GM19351 (cell line): ENCODE measurements at regions not wholly inside any gene's neighbourhood (a gene's known extent, or its start where the extent isn't known, plus 50 kb on each side); places are given as distances from the start of the nearest gene placed in this dataset.
A peak's percentile ranks its signal among the peaks of the same experiment; 100 is the strongest.

Source experiments
- ATAC-seq: cut with Tn5 transposase; IDR thresholded peaks from one replicate; pipeline ENCODE4 v1.9.1; 2021; ENCODE audit warnings: mild to moderate bottlenecking, moderate library complexity; ENCODE audit not compliant: unreplicated experiment

DNA sequence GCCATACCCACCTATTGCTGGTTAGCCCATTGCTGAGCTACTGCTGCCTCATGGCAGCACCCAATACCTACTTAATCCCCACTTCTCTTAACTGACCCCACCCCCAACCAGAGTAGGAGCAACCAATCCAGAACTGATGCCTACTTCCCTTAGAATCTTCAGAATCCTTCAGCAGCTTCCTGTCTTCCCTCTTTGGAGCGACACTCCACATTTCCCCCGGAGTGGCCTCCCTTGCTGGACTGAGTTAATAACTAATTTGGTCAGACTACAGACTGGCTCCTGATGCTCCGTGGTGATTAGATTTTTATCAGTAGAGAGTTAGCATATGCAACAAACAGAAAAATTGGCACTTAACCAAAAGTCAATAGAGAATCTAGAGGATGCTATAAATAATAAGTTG is 51.2 kb upstream of the UBR2 start:
- ATAC-seq: no peak

DNA sequence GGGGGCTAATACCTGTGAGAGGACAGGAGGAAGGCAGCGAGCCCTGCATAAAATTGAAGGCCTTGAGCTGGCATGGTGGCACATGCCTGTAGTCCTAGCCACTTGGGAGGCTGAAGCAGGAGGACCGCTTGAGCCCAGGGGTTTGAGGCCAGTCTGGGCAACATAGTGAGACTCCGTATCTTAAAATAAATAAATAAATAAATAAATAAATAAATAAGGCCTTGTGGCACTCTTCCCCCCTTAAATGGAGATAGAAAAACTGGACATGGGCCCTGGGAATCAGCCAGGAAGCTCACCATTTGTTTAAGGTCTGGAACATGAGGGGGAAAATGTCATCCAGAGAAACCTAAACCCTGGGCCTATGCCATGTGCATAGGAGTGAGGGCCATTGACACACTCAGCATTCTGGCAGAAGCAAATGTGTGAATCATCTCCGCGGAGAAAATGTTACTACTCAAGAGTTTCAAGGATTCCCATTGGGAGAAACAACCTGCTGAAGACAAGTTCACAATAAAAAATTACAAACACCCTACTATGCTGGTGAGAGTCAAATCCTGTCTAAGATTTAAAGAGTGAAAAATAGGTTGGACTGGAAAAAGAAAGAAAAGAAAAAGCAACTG is 51.9 kb upstream of the UBR2 start:
- no peak for ATAC-seq

DNA sequence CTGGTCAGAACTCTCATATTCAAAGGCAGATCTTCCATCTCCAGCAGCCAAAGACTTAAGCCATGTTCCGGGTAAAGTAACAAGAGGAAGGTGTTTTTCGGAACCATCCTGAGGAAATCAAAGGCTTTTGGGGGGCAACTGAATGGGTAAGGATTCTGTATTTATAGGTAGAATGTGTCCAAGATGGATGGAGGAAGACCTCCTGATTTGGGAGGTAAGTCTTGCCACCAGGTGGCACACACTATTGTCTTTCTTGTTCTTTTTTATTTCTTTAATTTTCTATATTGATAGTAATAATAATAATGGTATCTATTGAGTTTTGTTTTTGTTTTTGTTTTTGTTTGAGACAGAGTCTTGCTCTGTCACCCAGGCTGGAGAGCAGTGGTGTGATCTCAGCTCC is 53.0 kb upstream of the UBR2 start:
- ATAC-seq: no peak

DNA sequence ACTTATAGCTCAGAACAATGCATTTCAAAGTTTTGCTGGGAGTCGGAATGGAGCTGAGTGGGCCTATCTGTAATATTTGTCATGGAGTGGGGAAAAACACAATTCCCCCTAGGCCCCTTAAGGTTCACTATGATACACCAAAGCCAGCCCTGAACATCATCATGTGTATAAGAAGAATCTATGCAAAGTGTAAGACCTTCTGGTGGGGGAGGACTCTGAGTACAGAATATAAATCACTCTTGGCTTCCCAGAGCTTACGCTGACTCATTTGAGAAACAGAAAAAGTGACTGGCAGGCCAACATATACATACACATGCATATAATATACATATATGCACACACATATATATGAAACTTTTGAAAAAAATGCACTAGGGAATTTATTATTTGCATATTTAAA is 54.1 kb upstream of the UBR2 start:
- ATAC-seq: no peak

DNA sequence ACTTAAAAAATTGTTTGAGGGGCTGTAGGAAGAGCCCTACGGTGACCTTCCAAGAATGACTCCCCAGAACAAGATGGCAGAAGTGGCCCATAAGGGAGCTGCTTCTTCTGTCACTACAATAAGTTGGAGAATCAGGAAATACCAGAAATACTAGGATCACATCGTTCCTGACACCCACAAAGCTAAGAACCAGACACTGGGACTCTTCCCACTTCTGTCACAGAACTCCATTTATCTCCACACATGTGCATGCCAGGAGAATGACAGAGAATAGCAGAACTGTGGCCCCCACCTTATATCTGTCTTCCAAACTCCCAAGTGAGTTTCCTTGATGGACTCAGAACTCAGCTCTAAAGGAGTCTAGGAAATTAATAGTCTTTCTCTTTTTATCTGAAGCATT is 54.6 kb upstream of the UBR2 start:
- no peak for ATAC-seq

DNA sequence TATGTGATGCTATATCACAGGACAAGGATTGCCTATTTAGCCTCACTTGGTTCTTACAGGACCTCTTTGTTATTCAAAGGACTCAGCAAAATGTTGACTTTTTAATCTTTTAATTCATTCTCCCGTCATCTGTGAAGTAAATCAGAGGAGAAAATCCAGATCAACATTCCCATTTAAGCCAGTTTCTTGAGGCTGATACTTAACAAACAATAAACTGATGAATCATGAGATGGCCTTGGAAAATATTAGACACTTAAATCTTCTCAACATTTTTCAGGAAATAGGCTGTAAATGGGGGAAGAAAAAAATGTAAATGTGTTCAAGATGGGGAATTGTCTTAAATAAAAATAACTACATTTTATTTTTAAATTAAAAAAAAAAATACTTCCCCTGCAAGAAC is 55.9 kb upstream of the UBR2 start:
- no peak for ATAC-seq

DNA sequence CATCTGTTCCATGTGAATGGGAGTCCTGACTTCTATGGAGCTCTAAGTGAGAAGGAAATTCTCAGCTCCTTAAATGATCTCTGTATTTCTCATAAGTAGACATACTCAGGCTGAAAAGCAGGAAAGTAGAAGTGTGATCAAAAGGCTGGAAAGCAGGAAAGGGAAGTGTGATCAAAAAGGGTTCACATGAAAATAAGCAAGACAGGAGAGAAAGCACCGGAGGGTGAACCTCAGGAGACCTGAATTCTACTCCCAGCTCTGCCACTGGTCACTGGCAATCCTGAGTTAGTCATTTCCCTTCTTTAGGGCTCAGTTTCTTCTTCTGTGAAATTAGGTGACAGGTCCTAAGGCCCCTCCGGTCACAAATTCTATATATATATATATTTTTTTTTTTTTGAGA is 55.5 kb upstream of the TRERF1 start:
- ATAC-seq: no peak

DNA sequence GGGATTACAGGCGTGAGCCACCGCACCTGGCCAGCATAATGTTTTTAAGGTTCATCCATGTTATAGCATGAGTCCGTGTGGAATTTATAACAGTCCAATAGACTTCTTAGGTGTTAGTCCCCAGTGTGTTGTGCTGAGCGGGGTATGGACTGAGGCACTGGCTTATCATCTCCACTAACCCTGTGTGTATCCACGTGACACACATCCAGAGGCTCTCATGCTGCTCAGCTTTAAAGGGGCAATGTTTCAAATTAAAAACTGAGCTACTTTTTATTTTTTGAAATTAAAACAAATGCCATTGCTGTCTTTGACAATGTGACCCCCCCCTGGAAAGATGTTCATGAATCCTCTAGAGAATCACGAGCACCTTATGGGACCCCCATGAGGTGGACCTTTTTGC is 54.3 kb upstream of the TRERF1 start:
- ATAC-seq: no peak

DNA sequence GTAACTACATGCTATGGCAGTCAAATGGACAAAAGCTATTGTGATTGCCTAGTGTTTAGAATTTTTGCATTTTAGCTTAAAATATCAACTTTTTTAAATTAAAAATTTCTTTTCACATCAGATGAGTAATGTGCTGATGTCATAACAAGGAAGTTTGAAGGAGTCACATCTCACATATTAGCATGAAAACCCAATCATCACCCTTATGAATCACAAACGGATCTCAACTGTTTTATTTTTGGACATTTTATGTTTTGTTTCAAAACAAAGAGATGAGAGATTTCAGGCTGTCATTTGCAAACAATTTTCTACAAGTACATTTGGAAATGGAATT is 53.6 kb upstream of the TRERF1 start:
- peak; percentile 33 for ATAC-seq

DNA sequence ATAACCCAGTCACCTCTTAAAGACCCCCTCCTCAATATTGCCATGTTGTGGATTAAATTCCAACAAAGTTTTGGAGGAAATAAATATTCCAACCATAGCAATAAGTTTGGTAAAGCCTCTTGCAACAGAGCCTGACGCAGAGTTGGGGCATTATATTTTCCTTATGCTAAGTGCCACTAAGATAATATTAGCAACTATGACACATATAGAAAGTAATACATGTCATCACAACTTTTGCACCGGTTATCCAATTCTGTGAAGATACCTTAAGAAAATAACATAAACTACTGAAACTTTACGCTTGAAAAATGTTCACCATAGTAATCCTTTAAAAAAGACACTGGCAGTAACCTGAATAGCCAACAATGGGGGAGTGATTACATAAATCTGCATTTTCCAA is 52.2 kb upstream of the TRERF1 start:
- ATAC-seq: no peak

DNA sequence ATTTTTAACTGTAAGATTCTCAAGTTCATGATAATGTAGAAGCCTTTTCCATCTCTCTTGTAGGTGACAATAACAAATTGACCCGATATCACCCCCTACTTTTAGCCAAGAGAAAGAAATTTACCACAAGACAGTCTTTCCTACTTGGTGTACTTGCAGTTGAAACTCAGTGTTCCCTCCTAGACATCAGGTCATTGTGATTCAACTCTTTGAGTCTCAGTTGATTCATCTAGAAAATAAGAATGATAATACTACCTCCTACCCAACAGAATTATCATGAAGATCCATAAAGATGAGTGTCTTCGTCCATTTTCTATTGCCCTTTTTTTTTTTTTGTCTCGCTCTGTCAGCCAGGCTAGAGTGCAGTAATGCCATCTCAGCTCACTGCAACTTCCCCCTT is 51.3 kb upstream of the TRERF1 start:
- no peak for ATAC-seq

DNA sequence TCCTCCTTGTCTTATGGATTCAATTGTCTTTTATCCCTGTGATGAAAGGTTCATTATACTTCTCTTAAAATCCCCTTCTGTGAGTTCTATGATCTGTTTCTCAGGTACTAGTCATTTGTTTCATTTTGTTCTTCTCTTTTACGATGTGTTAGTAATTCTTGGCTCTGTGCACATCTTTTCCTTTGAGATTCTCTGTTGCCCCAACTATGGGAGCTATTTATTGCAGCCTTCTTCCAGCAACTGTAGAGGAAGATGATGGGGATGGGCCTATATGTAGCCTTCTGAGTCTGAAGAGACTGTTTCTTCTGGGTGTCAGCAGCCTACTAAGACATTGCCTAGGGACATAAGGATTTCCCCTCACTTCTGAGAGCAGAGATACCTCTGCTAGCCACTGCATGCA is 50.4 kb upstream of the TRERF1 start:
- no peak for ATAC-seq
